Neural progenitor cell (in vitro differentiated cells): ENCODE measurements at regions not wholly inside any gene's neighbourhood (a gene's known extent, or its start where the extent isn't known, plus 50 kb on each side); places are given as distances from the start of the nearest gene placed in this dataset.

Experiments used
- DNase-seq: peaks from one replicate; pipeline ENCODE4 v3.0.0-alpha.2; 2016; ENCODE audit warnings: low spot score
- H2AFZ ChIP-seq: fragments of 200-600 bp; sonication (generic); replicated peaks from 2 replicates; pipeline ENCODE4 v1.6.1; 2016; ENCODE audit warnings: antibody characterized with exemption
- H3F3A ChIP-seq: fragments of 200-600 bp; sonication (generic); 2 replicates; pipeline ENCODE4 v1.6.1; 2016; ENCODE audit warnings: antibody characterized with exemption, low read depth
- H3K27ac ChIP-seq: fragments of 200-600 bp; sonication (generic); 2 replicates; pipeline ENCODE4 v1.5.1; 2016; ENCODE audit warnings: mild to moderate bottlenecking
- H3K27me3 ChIP-seq: fragments of 200-600 bp; sonication (generic); 2 replicates; pipeline ENCODE4 v1.6.1; 2016; ENCODE audit warnings: mild to moderate bottlenecking, moderate library complexity
- H3K36me3 ChIP-seq: fragments of 200-600 bp; sonication (generic); 2 replicates; pipeline ENCODE4 v1.5.1; 2016
- H3K4me1 ChIP-seq: fragments of 200-600 bp; sonication (generic); 2 replicates; pipeline ENCODE4 v1.6.1; 2016; ENCODE audit warnings: mixed run types
- H3K4me2 ChIP-seq: fragments of 200-600 bp; sonication (generic); 2 replicates; pipeline ENCODE4 v1.6.1; 2016
- H3K4me3 ChIP-seq: fragments of 200-600 bp; sonication (generic); 2 replicates; pipeline ENCODE4 v1.5.1; 2016
- H3K79me2 ChIP-seq: fragments of 200-600 bp; sonication (generic); 2 replicates; pipeline ENCODE4 v1.6.1; 2016; ENCODE audit warnings: low read depth
- H3K9ac ChIP-seq: fragments of 200-600 bp; sonication (generic); 2 replicates; pipeline ENCODE4 v1.6.1; 2016
- H3K9me3 ChIP-seq: fragments of 200-600 bp; sonication (generic); 2 replicates; pipeline ENCODE4 v1.5.1; 2016; ENCODE audit warnings: low read depth
- H4K20me1 ChIP-seq: fragments of 200-600 bp; sonication (generic); 2 replicates; pipeline ENCODE4 v1.6.1; 2016; ENCODE audit warnings: low read depth
- H3K27ac Mint-ChIP-seq: 3 replicates; pipeline ENCODE4 v1.8.0; 2021; ENCODE audit warnings: mixed read lengths
- H3K27me3 Mint-ChIP-seq: 2 replicates; pipeline ENCODE4 v1.8.0; 2022; ENCODE audit warnings: low read depth, mild to moderate bottlenecking, inconsistent platforms, moderate library complexity, mixed read lengths; ENCODE audit not compliant: insufficient read depth
- H3K36me3 Mint-ChIP-seq: 3 replicates; pipeline ENCODE4 v1.8.0; 2021; ENCODE audit warnings: mixed read lengths
- H3K4me1 Mint-ChIP-seq: 3 replicates; pipeline ENCODE4 v1.8.0; 2021; ENCODE audit warnings: mixed read lengths
- H3K4me3 Mint-ChIP-seq: 3 replicates; pipeline ENCODE4 v1.8.0; 2021; ENCODE audit warnings: mild to moderate bottlenecking, moderate library complexity, mixed read lengths
- H3K9me3 Mint-ChIP-seq: 3 replicates; pipeline ENCODE4 v1.8.0; 2020; ENCODE audit warnings: mixed read lengths
- CTCF ChIP-seq: fragments of 200-600 bp; sonication (generic); IDR thresholded peaks from 2 replicates; pipeline ENCODE4 v1.5.1; 2017; ENCODE audit warnings: antibody characterized with exemption, mild to moderate bottlenecking
- EZH2 ChIP-seq: fragments of 200-600 bp; sonication (generic); IDR thresholded peaks from 2 replicates; pipeline ENCODE4 v1.6.1; 2017; ENCODE audit warnings: antibody characterized with exemption, mild to moderate bottlenecking, moderate library complexity
- EZH2phosphoT487 ChIP-seq: fragments of 200-600 bp; sonication (generic); IDR thresholded peaks from 2 replicates; pipeline ENCODE4 v1.6.1; 2017; ENCODE audit warnings: antibody characterized with exemption

DNA sequence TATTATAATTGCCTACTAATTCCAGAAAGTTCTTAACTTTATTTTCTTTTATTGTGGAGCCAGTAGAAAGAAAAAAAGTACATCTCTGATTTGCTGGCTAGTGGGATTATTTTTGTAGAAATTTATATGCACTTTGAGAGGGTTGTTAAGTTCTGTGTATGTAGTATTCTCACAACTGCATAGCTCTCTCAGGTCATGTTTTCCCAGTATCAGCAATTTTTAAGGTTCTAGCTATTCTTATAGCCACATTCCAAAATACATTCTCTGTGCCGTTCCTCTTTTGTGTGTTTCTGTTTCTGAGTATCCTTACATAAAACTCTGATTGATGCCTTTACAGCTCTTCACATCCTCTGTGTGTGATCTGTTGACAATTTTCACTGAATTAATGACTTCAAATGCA, 199.3 kb upstream of the KYNU start:
- peaks cover 2% of the 10 kb centered on the region for H3K27me3 Mint-ChIP-seq

GRCh38 chr2:142675398-142675797, 202.1 kb upstream of the KYNU start:
- H3K9ac ChIP-seq: no peak overlapping the region
- TF ChIP-seq EZH2phosphoT487 (no peak), EZH2 (no peak), CTCF (no peak)
- peaks cover 4% of the 10 kb centered on the region for H3K4me1 ChIP-seq
- DNase-seq: no peak
- H3F3A ChIP-seq: no peaks in the 10 kb centered on the region
- no peak overlapping the region for H3K27ac ChIP-seq
- H3K4me3 ChIP-seq: no peak overlapping the region
- Mint-ChIP-seq H3K27ac (no peak overlapping the region), H3K9me3 (no peaks in the 10 kb centered on the region), H3K4me3 (no peak overlapping the region), H3K27me3 (peaks cover 2% of the 10 kb centered on the region), H3K4me1 (peaks cover 5% of the 10 kb centered on the region), H3K36me3 (no peaks in the 10 kb centered on the region)
- no peaks in the 10 kb centered on the region for H3K27me3 ChIP-seq
- H3K79me2 ChIP-seq: no peaks in the 10 kb centered on the region
- no peaks in the 10 kb centered on the region for H4K20me1 ChIP-seq
- H2AFZ ChIP-seq: no peak overlapping the region
- no peaks in the 10 kb centered on the region for H3K36me3 ChIP-seq
- no peak overlapping the region for H3K4me2 ChIP-seq
- H3K9me3 ChIP-seq: no peaks in the 10 kb centered on the region

More for the DNA sequence above, 199.3 kb upstream of the KYNU start:
- Mint-ChIP-seq H3K9me3 (no peaks in the 10 kb centered on the region), H3K27ac (no peak overlapping the region), H3K4me1 (peaks cover 5% of the 10 kb centered on the region), H3K36me3 (no peaks in the 10 kb centered on the region), H3K4me3 (no peak overlapping the region)
- Histone ChIP-seq H3K9me3 (no peaks in the 10 kb centered on the region), H3K27ac (no peak overlapping the region), H4K20me1 (no peaks in the 10 kb centered on the region), H3K4me1 (peaks cover 7% of the 10 kb centered on the region), H3F3A (no peaks in the 10 kb centered on the region), H3K4me2 (no peak overlapping the region), H3K27me3 (no peaks in the 10 kb centered on the region), H3K79me2 (no peaks in the 10 kb centered on the region), H3K4me3 (no peak overlapping the region), H3K9ac (no peak overlapping the region), H3K36me3 (no peaks in the 10 kb centered on the region), H2AFZ (no peak overlapping the region)
- no peak for TF ChIP-seq EZH2
- TF ChIP-seq EZH2phosphoT487: no peak
- no peak for TF ChIP-seq CTCF
- no peak for DNase-seq

- H3K36me3 Mint-ChIP-seq: no peaks in the 10 kb centered on the region
- TF ChIP-seq CTCF (no peak), EZH2phosphoT487 (no peak), EZH2 (no peak)
- no peaks in the 10 kb centered on the region for H3K9me3 ChIP-seq
- H3K36me3 ChIP-seq: no peaks in the 10 kb centered on the region
- H3K27ac Mint-ChIP-seq: no peak overlapping the region
- H3K4me2 ChIP-seq: peak overlapping the region; percentile 51
- H3K4me1 Mint-ChIP-seq: peaks cover 5% of the 10 kb centered on the region
- H3K27me3 ChIP-seq: no peaks in the 10 kb centered on the region
- H3K27ac ChIP-seq: no peak overlapping the region
- peaks cover 2% of the 10 kb centered on the region for H3K27me3 Mint-ChIP-seq
- H3K79me2 ChIP-seq: no peaks in the 10 kb centered on the region
- DNase-seq: peak; percentile 54
- H3F3A ChIP-seq: no peaks in the 10 kb centered on the region
- H3K4me1 ChIP-seq: peaks cover 4% of the 10 kb centered on the region
- no peaks in the 10 kb centered on the region for H3K9me3 Mint-ChIP-seq
- H3K4me3 ChIP-seq: no peak overlapping the region
- peak overlapping the region; percentile 48 for H2AFZ ChIP-seq
- H4K20me1 ChIP-seq: no peaks in the 10 kb centered on the region
- H3K9ac ChIP-seq: no peak overlapping the region
- H3K4me3 Mint-ChIP-seq: no peak overlapping the region
These were observed 203.6 kb upstream of the KYNU start for GRCh38 chr2:142673836-142674235.

DNA sequence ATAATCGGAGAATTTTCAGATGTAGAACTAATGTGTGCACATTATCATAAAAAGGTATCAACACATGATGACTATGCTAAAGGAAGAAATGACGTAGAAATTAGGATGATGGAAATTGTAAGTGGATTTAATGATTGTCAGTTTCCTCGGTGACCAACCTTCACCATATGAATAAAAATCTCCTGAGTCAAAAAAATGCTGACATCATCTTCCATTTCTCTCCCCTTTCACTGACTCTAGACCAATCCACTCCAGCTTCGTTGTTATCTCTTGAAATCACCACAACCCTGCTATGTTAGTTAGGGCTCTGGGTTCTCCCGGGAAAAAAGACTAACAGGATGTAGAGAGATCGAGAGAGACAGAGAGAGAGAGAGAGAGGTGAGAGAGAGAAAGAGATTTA, 204.8 kb upstream of the KYNU start:
- no peak overlapping the region for H3K27ac Mint-ChIP-seq

More for the DNA sequence above, 204.8 kb upstream of the KYNU start:
- no peaks in the 10 kb centered on the region for H3K9me3 Mint-ChIP-seq
- H3K36me3 Mint-ChIP-seq: no peaks in the 10 kb centered on the region
- no peaks in the 10 kb centered on the region for H3K79me2 ChIP-seq
- peaks cover 2% of the 10 kb centered on the region for H3K27me3 Mint-ChIP-seq
- no peaks in the 10 kb centered on the region for H3F3A ChIP-seq
- TF ChIP-seq EZH2phosphoT487 (no peak), EZH2 (no peak), CTCF (no peak)
- H3K36me3 ChIP-seq: no peaks in the 10 kb centered on the region
- no peaks in the 10 kb centered on the region for H3K9me3 ChIP-seq
- no peak overlapping the region for H3K4me3 Mint-ChIP-seq
- H3K4me1 Mint-ChIP-seq: peaks cover 5% of the 10 kb centered on the region
- no peak overlapping the region for H3K4me3 ChIP-seq
- DNase-seq: no peak
- H3K27ac ChIP-seq: no peak overlapping the region
- H4K20me1 ChIP-seq: no peaks in the 10 kb centered on the region
- H3K27me3 ChIP-seq: no peaks in the 10 kb centered on the region
- H2AFZ ChIP-seq: no peak overlapping the region
- no peak overlapping the region for H3K4me2 ChIP-seq
- H3K9ac ChIP-seq: no peak overlapping the region
- H3K4me1 ChIP-seq: peaks cover 4% of the 10 kb centered on the region
